HEK293 (cell line): ENCODE measurements at regions not wholly inside any gene's neighbourhood (a gene's known extent, or its start where the extent isn't known, plus 50 kb on each side); places are given as distances from the start of the nearest gene placed in this dataset.

Source experiments
- MYNN ChIP-seq: fragments of 450-650 bp; formaldehyde crosslinking; IDR thresholded peaks from 2 replicates; pipeline ENCODE4 v1.5.1; 2016; ENCODE audit warnings: missing biosample characterization, missing genetic modification characterization, borderline replicate concordance
- YY2 ChIP-seq: fragments of 450-650 bp; formaldehyde crosslinking; IDR thresholded peaks from 2 replicates; pipeline ENCODE4 v1.5.1; 2016; ENCODE audit warnings: missing biosample characterization, missing genetic modification characterization
- ZBTB1 ChIP-seq: fragments of 450-650 bp; formaldehyde crosslinking; IDR thresholded peaks from 2 replicates; pipeline ENCODE4 v1.5.1; 2016; ENCODE audit warnings: missing biosample characterization, missing genetic modification characterization
- ZEB2 ChIP-seq: fragments of 450-650 bp; formaldehyde crosslinking; IDR thresholded peaks from 2 replicates; pipeline ENCODE4 v1.5.1; 2016; ENCODE audit warnings: missing biosample characterization, missing genetic modification characterization
- ZNF133 ChIP-seq: fragments of 450-650 bp; formaldehyde crosslinking; IDR thresholded peaks from 2 replicates; pipeline ENCODE4 v1.5.1; 2016; ENCODE audit warnings: missing biosample characterization, missing genetic modification characterization
- ZNF169 ChIP-seq: fragments of 450-650 bp; formaldehyde crosslinking; IDR thresholded peaks from 2 replicates; pipeline ENCODE4 v1.5.1; 2016; ENCODE audit warnings: missing biosample characterization, missing genetic modification characterization
- ZNF341 ChIP-seq: fragments of 450-650 bp; formaldehyde crosslinking; IDR thresholded peaks from 2 replicates; pipeline ENCODE4; 2016; ENCODE audit warnings: low read depth, missing biosample characterization, missing genetic modification characterization
- ZNF423 ChIP-seq: fragments of 450-650 bp; formaldehyde crosslinking; IDR thresholded peaks from 2 replicates; pipeline ENCODE4 v1.5.1; 2016; ENCODE audit warnings: missing biosample characterization, missing genetic modification characterization
- ZNF544 ChIP-seq: fragments of 450-650 bp; formaldehyde crosslinking; IDR thresholded peaks from 2 replicates; pipeline ENCODE4 v1.5.0; 2017; ENCODE audit warnings: missing biosample characterization, missing genetic modification characterization
- ZXDB ChIP-seq: fragments of 450-650 bp; formaldehyde crosslinking; IDR thresholded peaks from 2 replicates; pipeline ENCODE4 v1.5.1; 2016; ENCODE audit warnings: missing biosample characterization, missing genetic modification characterization
- TF ChIP-seq, protein P1 (sequence below): fragments of 450-650 bp; formaldehyde crosslinking; IDR thresholded peaks from 2 replicates; pipeline ENCODE4 v1.5.1; 2016; ENCODE audit warnings: missing biosample characterization, missing genetic modification characterization
- TF ChIP-seq, protein P2 (sequence below): sonication (generic); formaldehyde crosslinking; IDR thresholded peaks from 2 replicates; pipeline ENCODE4 v1.8.1; 2022; ENCODE audit warnings: mild to moderate bottlenecking, moderate library complexity, missing genetic modification reagents

DNA sequence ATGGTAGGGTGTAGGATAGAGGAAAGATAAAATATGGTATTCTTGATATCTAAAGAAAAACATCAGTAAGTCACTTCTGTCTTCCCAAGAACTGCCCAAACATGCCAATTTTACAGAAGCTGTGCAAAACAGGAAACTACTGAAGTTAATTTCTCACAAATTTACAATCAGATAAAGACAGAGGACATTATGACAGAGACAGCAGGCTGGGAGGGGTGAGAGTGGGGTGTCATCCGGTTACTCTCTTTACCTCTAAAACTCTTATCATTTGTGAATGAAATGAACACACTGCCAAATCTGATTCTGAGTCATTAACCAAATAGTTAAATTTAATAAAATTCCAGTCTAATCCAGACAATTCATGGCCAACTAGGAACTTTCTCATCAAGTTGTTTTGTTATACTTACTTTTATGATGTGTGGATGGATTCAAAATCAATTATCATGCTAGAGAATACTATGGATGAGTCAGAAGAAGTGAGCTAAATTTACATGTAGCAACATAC, 323.2 kb upstream of the MEX3C start:
- TF ChIP-seq ZNF169 (tag by site-specific recombination) (no peak), ZBTB1 (tag by site-specific recombination) (no peak), MYNN (tag by site-specific recombination) (no peak), ZXDB (tag by site-specific recombination) (no peak), YY2 (tag by site-specific recombination) (no peak), ZNF341 (tag by site-specific recombination) (no peak), ZNF423 (tag by site-specific recombination) (no peak), ZNF544 (tag by site-specific recombination) (no peak), ZNF133 (tag by site-specific recombination) (no peak), ZEB2 (no peak)
- TF ChIP-seq, protein P1, sequence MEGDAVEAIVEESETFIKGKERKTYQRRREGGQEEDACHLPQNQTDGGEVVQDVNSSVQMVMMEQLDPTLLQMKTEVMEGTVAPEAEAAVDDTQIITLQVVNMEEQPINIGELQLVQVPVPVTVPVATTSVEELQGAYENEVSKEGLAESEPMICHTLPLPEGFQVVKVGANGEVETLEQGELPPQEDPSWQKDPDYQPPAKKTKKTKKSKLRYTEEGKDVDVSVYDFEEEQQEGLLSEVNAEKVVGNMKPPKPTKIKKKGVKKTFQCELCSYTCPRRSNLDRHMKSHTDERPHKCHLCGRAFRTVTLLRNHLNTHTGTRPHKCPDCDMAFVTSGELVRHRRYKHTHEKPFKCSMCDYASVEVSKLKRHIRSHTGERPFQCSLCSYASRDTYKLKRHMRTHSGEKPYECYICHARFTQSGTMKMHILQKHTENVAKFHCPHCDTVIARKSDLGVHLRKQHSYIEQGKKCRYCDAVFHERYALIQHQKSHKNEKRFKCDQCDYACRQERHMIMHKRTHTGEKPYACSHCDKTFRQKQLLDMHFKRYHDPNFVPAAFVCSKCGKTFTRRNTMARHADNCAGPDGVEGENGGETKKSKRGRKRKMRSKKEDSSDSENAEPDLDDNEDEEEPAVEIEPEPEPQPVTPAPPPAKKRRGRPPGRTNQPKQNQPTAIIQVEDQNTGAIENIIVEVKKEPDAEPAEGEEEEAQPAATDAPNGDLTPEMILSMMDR (tag by site-specific recombination) = no peak
- TF ChIP-seq, protein P2, sequence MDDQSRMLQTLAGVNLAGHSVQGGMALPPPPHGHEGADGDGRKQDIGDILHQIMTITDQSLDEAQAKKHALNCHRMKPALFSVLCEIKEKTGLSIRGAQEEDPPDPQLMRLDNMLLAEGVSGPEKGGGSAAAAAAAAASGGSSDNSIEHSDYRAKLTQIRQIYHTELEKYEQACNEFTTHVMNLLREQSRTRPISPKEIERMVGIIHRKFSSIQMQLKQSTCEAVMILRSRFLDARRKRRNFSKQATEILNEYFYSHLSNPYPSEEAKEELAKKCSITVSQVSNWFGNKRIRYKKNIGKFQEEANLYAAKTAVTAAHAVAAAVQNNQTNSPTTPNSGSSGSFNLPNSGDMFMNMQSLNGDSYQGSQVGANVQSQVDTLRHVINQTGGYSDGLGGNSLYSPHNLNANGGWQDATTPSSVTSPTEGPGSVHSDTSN = no peak
